ENCODE measurements at regions not wholly inside any gene's neighbourhood (a gene's known extent, or its start where the extent isn't known, plus 50 kb on each side); places are given as distances from the start of the nearest gene placed in this dataset.

GRCh38 chr10:24132741-24133140 is 76.2 kb upstream of the KIAA1217 start:
- intact Hi-C loops (cut with micrococcal nuclease; ENCODE audit: unreplicated experiment) = no loop called here
- DNase-seq (ENCODE audit: low spot score) = no peak
- Histone ChIP-seq H3K9me2 (ENCODE audit: insufficient read depth, low read length) (no peaks in the 10 kb centered on the region), H3K27ac (ENCODE audit: low read depth, low read length, poor library complexity, severe bottlenecking) (no peak overlapping the region), H4K20me1 (ENCODE audit: insufficient read depth, low read length) (no peaks in the 10 kb centered on the region), H3K79me2 (ENCODE audit: insufficient read depth, low read depth, low read length) (no peaks in the 10 kb centered on the region), H2AFZ (ENCODE audit: low read length) (no peak overlapping the region), H3K4me1 (ENCODE audit: insufficient read depth, low read length, poor library complexity, severe bottlenecking) (no peaks in the 10 kb centered on the region), H3K4me2 (ENCODE audit: low read length) (no peak overlapping the region), H3K4me3 (ENCODE audit: low read depth, low read length, poor library complexity, severe bottlenecking) (no peak overlapping the region), H3K9me3 (ENCODE audit: low read length) (no peaks in the 10 kb centered on the region), H3K36me3 (ENCODE audit: insufficient read depth, low read length) (no peaks in the 10 kb centered on the region)
- ChIA-PET CTCF (ENCODE audit: unreplicated experiment) (no interaction called here), POLR2A (interaction anchor here (0.6 kb wide), 1 partner anchor 16 kb away, joined by 3 read pairs; no protein-coding TSS in a partner anchor)
- TF ChIP-seq EZH2phosphoT487 (IDR thresholded peaks at IDR 0.05; ENCODE audit: borderline replicate concordance, low read depth, low read length) = no peak
- TF ChIP-seq, protein P1, sequence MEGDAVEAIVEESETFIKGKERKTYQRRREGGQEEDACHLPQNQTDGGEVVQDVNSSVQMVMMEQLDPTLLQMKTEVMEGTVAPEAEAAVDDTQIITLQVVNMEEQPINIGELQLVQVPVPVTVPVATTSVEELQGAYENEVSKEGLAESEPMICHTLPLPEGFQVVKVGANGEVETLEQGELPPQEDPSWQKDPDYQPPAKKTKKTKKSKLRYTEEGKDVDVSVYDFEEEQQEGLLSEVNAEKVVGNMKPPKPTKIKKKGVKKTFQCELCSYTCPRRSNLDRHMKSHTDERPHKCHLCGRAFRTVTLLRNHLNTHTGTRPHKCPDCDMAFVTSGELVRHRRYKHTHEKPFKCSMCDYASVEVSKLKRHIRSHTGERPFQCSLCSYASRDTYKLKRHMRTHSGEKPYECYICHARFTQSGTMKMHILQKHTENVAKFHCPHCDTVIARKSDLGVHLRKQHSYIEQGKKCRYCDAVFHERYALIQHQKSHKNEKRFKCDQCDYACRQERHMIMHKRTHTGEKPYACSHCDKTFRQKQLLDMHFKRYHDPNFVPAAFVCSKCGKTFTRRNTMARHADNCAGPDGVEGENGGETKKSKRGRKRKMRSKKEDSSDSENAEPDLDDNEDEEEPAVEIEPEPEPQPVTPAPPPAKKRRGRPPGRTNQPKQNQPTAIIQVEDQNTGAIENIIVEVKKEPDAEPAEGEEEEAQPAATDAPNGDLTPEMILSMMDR (conservative IDR thresholded peaks at IDR 0.05; ENCODE audit: low read length) = no peak
- BruUV-seq (replicated peaks) = no TSS peak

DNA sequence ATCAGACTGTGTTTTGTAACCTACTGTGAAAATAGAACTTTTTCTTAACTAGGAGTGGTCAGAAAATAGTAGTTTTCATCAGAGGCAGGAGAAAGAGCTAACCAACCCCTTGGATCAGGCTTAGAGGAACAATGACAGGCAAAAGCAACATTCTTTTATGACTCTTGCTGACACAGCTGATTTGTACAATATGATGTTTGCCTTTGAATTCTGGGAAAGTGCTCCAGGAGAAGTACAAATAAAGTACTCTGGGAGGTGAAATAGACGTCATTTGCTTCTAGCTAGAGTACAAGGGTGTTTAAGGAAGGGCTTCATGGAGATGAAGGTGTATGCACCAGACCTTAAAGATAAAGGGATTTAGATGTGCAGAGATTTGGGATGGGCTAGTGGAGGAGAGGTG is 75.1 kb upstream of the KIAA1217 start:
- H3K9me3 ChIP-seq (ENCODE audit: low read length) = no peaks in the 10 kb centered on the region
- H3K9me2 ChIP-seq (ENCODE audit: insufficient read depth, low read length) = no peaks in the 10 kb centered on the region
- intact Hi-C loops (cut with micrococcal nuclease; ENCODE audit: unreplicated experiment) = no loop called here
- BruUV-seq (replicated peaks) = no TSS peak
- TF ChIP-seq, protein P1 (conservative IDR thresholded peaks at IDR 0.05; ENCODE audit: low read length) = no peak
- TF ChIP-seq EZH2phosphoT487 (IDR thresholded peaks at IDR 0.05; ENCODE audit: borderline replicate concordance, low read depth, low read length) = no peak
- no peaks in the 10 kb centered on the region for H4K20me1 ChIP-seq (ENCODE audit: insufficient read depth, low read length)
- ChIA-PET POLR2A (interaction anchor here (0.7 kb wide), 1 partner anchor 143 kb away, joined by 4 read pairs; no protein-coding TSS in a partner anchor), CTCF (ENCODE audit: unreplicated experiment) (no interaction called here)
- DNase-seq (ENCODE audit: low spot score) = no peak
- no peaks in the 10 kb centered on the region for H3K4me1 ChIP-seq (ENCODE audit: insufficient read depth, low read length, poor library complexity, severe bottlenecking)
- no peaks in the 10 kb centered on the region for H3K36me3 ChIP-seq (ENCODE audit: insufficient read depth, low read length)
- no peaks in the 10 kb centered on the region for H3K79me2 ChIP-seq (ENCODE audit: insufficient read depth, low read depth, low read length)
- H2AFZ ChIP-seq (ENCODE audit: low read length) = no peak overlapping the region
- H3K4me2 ChIP-seq (ENCODE audit: low read length) = no peak overlapping the region
- no peak overlapping the region for H3K27ac ChIP-seq (ENCODE audit: low read depth, low read length, poor library complexity, severe bottlenecking)
- H3K4me3 ChIP-seq (ENCODE audit: low read depth, low read length, poor library complexity, severe bottlenecking) = no peak overlapping the region

- Histone ChIP-seq H4K20me1 (ENCODE audit: insufficient read depth, low read length) (no peaks in the 10 kb centered on the region), H3K27ac (ENCODE audit: low read depth, low read length, poor library complexity, severe bottlenecking) (no peak overlapping the region), H2AFZ (ENCODE audit: low read length) (no peak overlapping the region), H3K79me2 (ENCODE audit: insufficient read depth, low read depth, low read length) (no peaks in the 10 kb centered on the region), H3K9me3 (ENCODE audit: low read length) (0 out of 2 replicates have a peak, but pooled peaks cover 4% of the 10 kb centered on the region), H3K36me3 (ENCODE audit: insufficient read depth, low read length) (no peaks in the 10 kb centered on the region), H3K4me2 (ENCODE audit: low read length) (no peak overlapping the region), H3K4me3 (ENCODE audit: low read depth, low read length, poor library complexity, severe bottlenecking) (no peak overlapping the region), H3K4me1 (ENCODE audit: insufficient read depth, low read length, poor library complexity, severe bottlenecking) (no peaks in the 10 kb centered on the region), H3K9me2 (ENCODE audit: insufficient read depth, low read length) (no peaks in the 10 kb centered on the region)
- no TSS peak for BruUV-seq (replicated peaks)
- intact Hi-C loops (cut with micrococcal nuclease; ENCODE audit: unreplicated experiment) = no loop called here
- ChIA-PET POLR2A (interaction anchor here (0.6 kb wide), 2 partner anchors 75 to 1151 kb away, joined by 4 to 6 read pairs; no protein-coding TSS in a partner anchor), CTCF (ENCODE audit: unreplicated experiment) (no interaction called here)
- DNase-seq (ENCODE audit: low spot score) = no peak
- no peak for TF ChIP-seq EZH2phosphoT487 (IDR thresholded peaks at IDR 0.05; ENCODE audit: borderline replicate concordance, low read depth, low read length)
- TF ChIP-seq, protein P1 (conservative IDR thresholded peaks at IDR 0.05; ENCODE audit: low read length) = no peak
Observed at GRCh38 chr10:24136070-24136469, 72.9 kb upstream of the KIAA1217 start.

Data from OCI-LY7 (cell line).